ENCODE measurements at regions not wholly inside any gene's neighbourhood (a gene's known extent, or its start where the extent isn't known, plus 50 kb on each side); places are given as distances from the start of the nearest gene placed in this dataset.
"Not testable (repeated sequence)": the region's sequence is repeated elsewhere in the genome, so short reads cannot be mapped to it uniquely, and the experiment has no call there.

DNA sequence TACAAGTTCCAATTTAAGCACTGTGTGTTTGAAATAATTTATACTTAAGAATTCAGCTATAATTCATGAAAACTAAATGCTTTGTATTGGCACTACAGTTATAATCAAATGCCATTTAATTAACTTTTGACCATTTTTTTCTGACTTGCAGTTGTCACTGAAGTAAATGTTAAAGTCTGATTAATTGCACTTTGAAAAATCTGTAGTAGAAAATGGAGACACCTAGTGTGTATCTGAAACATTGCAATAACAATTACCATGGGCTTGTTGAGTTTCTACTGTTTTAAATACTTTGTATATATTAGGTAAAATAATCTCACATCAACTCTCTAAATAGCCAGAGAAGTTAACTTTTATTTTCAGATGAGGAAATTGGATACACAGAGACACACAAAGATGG lies 458.6 kb upstream of the FSIP2 start:
- ATAC-seq = no peak
- TF ChIP-seq TOX (CRISPR knock-in tag; IDR thresholded peaks at IDR 0.05; ENCODE audit: borderline replicate concordance) = no peak
- no peak for TF ChIP-seq ARNTL (CRISPR knock-in tag; IDR thresholded peaks at IDR 0.05; ENCODE audit: borderline replicate concordance, low read depth)
- TF ChIP-seq, protein P1, sequence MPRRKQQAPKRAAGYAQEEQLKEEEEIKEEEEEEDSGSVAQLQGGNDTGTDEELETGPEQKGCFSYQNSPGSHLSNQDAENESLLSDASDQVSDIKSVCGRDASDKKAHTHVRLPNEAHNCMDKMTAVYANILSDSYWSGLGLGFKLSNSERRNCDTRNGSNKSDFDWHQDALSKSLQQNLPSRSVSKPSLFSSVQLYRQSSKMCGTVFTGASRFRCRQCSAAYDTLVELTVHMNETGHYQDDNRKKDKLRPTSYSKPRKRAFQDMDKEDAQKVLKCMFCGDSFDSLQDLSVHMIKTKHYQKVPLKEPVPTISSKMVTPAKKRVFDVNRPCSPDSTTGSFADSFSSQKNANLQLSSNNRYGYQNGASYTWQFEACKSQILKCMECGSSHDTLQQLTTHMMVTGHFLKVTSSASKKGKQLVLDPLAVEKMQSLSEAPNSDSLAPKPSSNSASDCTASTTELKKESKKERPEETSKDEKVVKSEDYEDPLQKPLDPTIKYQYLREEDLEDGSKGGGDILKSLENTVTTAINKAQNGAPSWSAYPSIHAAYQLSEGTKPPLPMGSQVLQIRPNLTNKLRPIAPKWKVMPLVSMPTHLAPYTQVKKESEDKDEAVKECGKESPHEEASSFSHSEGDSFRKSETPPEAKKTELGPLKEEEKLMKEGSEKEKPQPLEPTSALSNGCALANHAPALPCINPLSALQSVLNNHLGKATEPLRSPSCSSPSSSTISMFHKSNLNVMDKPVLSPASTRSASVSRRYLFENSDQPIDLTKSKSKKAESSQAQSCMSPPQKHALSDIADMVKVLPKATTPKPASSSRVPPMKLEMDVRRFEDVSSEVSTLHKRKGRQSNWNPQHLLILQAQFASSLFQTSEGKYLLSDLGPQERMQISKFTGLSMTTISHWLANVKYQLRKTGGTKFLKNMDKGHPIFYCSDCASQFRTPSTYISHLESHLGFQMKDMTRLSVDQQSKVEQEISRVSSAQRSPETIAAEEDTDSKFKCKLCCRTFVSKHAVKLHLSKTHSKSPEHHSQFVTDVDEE (CRISPR knock-in tag; IDR thresholded peaks at IDR 0.05) = no peak
- TF ChIP-seq RARB (CRISPR knock-in tag; IDR thresholded peaks at IDR 0.05) = no peak
- TF ChIP-seq PPARA (CRISPR knock-in tag; IDR thresholded peaks at IDR 0.05; ENCODE audit: borderline replicate concordance) = no peak
- no peak for TF ChIP-seq ZNF8 (CRISPR knock-in tag; IDR thresholded peaks at IDR 0.05)
- no peak for TF ChIP-seq ESRRG (CRISPR knock-in tag; IDR thresholded peaks at IDR 0.05)
- TF ChIP-seq, protein P2, sequence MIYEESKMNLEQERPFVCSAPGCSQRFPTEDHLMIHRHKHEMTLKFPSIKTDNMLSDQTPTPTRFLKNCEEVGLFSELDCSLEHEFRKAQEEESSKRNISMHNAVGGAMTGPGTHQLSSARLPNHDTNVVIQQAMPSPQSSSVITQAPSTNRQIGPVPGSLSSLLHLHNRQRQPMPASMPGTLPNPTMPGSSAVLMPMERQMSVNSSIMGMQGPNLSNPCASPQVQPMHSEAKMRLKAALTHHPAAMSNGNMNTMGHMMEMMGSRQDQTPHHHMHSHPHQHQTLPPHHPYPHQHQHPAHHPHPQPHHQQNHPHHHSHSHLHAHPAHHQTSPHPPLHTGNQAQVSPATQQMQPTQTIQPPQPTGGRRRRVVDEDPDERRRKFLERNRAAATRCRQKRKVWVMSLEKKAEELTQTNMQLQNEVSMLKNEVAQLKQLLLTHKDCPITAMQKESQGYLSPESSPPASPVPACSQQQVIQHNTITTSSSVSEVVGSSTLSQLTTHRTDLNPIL (CRISPR knock-in tag; IDR thresholded peaks at IDR 0.05; ENCODE audit: low read depth) = no peak
- no peak for TF ChIP-seq BACH2 (CRISPR knock-in tag; IDR thresholded peaks at IDR 0.05; ENCODE audit: borderline replicate concordance)
- no peak for TF ChIP-seq ZFP3 (CRISPR knock-in tag; IDR thresholded peaks at IDR 0.05)
- no peak for TF ChIP-seq ZC3H10 (CRISPR knock-in tag; IDR thresholded peaks at IDR 0.05)
- TF ChIP-seq SNAI2 (CRISPR knock-in tag; IDR thresholded peaks at IDR 0.05) = no peak
- no peak for TF ChIP-seq GLIS3 (CRISPR knock-in tag; IDR thresholded peaks at IDR 0.05)
- no peak for TF ChIP-seq CSDC2 (CRISPR knock-in tag; IDR thresholded peaks at IDR 0.05)
- TF ChIP-seq OSR1 (CRISPR knock-in tag; IDR thresholded peaks at IDR 0.05) = no peak
- no peak for TF ChIP-seq ZFP30 (CRISPR knock-in tag; IDR thresholded peaks at IDR 0.05)
- no peak for TF ChIP-seq ZNF70 (CRISPR knock-in tag; IDR thresholded peaks at IDR 0.05)
- TF ChIP-seq, protein P3, sequence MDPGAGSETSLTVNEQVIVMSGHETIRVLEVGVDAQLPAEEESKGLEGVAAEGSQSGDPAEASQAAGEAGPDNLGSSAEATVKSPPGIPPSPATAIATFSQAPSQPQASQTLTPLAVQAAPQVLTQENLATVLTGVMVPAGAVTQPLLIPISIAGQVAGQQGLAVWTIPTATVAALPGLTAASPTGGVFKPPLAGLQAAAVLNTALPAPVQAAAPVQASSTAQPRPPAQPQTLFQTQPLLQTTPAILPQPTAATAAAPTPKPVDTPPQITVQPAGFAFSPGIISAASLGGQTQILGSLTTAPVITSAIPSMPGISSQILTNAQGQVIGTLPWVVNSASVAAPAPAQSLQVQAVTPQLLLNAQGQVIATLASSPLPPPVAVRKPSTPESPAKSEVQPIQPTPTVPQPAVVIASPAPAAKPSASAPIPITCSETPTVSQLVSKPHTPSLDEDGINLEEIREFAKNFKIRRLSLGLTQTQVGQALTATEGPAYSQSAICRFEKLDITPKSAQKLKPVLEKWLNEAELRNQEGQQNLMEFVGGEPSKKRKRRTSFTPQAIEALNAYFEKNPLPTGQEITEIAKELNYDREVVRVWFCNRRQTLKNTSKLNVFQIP (CRISPR knock-in tag; IDR thresholded peaks at IDR 0.05; ENCODE audit: borderline replicate concordance, low read depth) = no peak

DNA sequence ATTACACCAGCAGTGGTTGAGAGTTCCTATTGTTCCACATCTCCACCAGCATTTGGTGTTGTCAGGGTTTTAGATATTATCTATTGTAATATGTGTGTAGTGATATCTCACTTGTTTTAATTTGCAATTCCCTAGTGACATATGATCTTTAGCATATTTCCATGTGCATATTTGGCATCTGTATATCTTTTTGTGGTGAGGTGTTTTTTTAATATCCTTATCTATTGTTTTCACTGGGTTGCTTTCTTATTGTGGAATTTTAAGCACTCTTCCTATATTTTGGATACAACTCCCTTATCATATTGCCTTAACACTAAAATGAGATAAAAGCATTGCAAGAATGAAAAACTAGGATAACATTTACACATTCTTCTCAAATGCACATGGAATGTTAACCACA lies 453.9 kb upstream of the FSIP2 start:
- TF ChIP-seq ZNF70 (CRISPR knock-in tag; IDR thresholded peaks at IDR 0.05) (no peak), ZNF565 (CRISPR knock-in tag; conservative IDR thresholded peaks at IDR 0.05; ENCODE audit: low read depth) (no peak), PPARA (CRISPR knock-in tag; IDR thresholded peaks at IDR 0.05; ENCODE audit: borderline replicate concordance) (no peak), ZC3H10 (CRISPR knock-in tag; IDR thresholded peaks at IDR 0.05) (no peak), ZNF8 (CRISPR knock-in tag; IDR thresholded peaks at IDR 0.05) (no peak), ZFP3 (CRISPR knock-in tag; IDR thresholded peaks at IDR 0.05) (no peak), TCF4 (CRISPR knock-in tag; IDR thresholded peaks at IDR 0.05; ENCODE audit: borderline replicate concordance) (no peak), ISL1 (CRISPR knock-in tag; IDR thresholded peaks at IDR 0.05) (no peak), SNAI2 (CRISPR knock-in tag; IDR thresholded peaks at IDR 0.05) (no peak), OSR1 (CRISPR knock-in tag; IDR thresholded peaks at IDR 0.05) (no peak)
- TF ChIP-seq, protein P1 (CRISPR knock-in tag; IDR thresholded peaks at IDR 0.05) = no peak
- no peak for ATAC-seq

DNA sequence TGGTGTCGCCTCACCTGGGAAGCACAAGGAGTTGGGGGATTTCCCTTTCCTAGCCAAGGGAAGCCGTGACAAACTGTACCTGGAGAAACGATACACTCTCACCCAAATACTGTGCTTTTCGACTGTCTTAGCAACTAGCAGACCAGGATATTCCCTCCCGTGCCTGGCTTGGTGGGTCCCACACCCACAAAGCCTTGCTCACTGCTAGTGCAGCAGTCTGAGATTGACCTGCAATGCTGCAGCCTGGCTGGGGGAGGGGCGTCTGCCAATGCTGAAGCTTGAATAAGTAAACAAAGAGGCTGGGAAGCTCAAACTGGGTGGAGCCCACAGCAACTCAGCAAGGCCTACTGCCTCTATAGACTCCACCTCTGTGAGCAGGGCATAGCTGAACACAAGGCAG lies 448.6 kb upstream of the FSIP2 start:
- ATAC-seq = not testable (repeated sequence)

Data from SK-N-SH treated with all-trans-retinoic acid at 6 μM for 48 hours (cell line).